SK-N-SH (cell line): ENCODE measurements at regions not wholly inside any gene's neighbourhood (a gene's known extent, or its start where the extent isn't known, plus 50 kb on each side); places are given as distances from the start of the nearest gene placed in this dataset.
"Not testable (repeated sequence)": the region's sequence is repeated elsewhere in the genome, so short reads cannot be mapped to it uniquely, and the experiment has no call there.

Experiments used
- CHD2 ChIP-seq: fragments of 150-350 bp; IDR thresholded peaks from 2 replicates; pipeline ENCODE4 v1.6.1; 2018; ENCODE audit warnings: low read length; ENCODE audit not compliant: partially characterized antibody
- CTCF ChIP-seq: fragments of 200-600 bp; sonication (generic); IDR thresholded peaks from 2 replicates; pipeline ENCODE4 v1.6.1; 2017; ENCODE audit warnings: antibody characterized with exemption, mild to moderate bottlenecking, moderate library complexity
- EZH2phosphoT487 ChIP-seq: fragments of 200-600 bp; sonication (generic); IDR thresholded peaks from 2 replicates; pipeline ENCODE4 v1.6.1; 2017; ENCODE audit warnings: low read depth, mixed run types, mild to moderate bottlenecking, antibody characterized with exemption, moderate library complexity, borderline replicate concordance
- FOXM1 ChIP-seq: IDR thresholded peaks from 2 replicates; pipeline ENCODE4 v1.4.0; 2012; ENCODE audit warnings: low read depth, mild to moderate bottlenecking
- GABPA ChIP-seq: IDR thresholded peaks from 2 replicates; pipeline ENCODE4 v1.4.0; 2012; ENCODE audit warnings: low read depth, mild to moderate bottlenecking
- IRF3 ChIP-seq: fragments of 150-350 bp; IDR thresholded peaks from 2 replicates; pipeline ENCODE4 v1.6.1; 2016; ENCODE audit warnings: mild to moderate bottlenecking, low read depth, low read length
- MAX ChIP-seq: IDR thresholded peaks from 2 replicates; pipeline ENCODE4 v1.4.0; 2012; ENCODE audit warnings: low read depth
- POLR2AphosphoS5 ChIP-seq: IDR thresholded peaks from 2 replicates; pipeline ENCODE4 v1.6.1; 2012; ENCODE audit warnings: low read depth, low read length
- RAD21 ChIP-seq: IDR thresholded peaks from 2 replicates; pipeline ENCODE4 v1.6.1; 2012; ENCODE audit warnings: mild to moderate bottlenecking, low read length
- REST ChIP-seq: IDR thresholded peaks from 2 replicates; pipeline ENCODE4 v1.6.1; 2012; ENCODE audit warnings: mild to moderate bottlenecking, low read depth, low read length, moderate library complexity
- TAF1 ChIP-seq: IDR thresholded peaks from 2 replicates; pipeline ENCODE4 v1.6.1; 2012; ENCODE audit warnings: low read depth, mild to moderate bottlenecking, low read length, moderate library complexity, borderline replicate concordance
- YY1 ChIP-seq: IDR thresholded peaks from 2 replicates; pipeline ENCODE4 v1.4.0; 2012; ENCODE audit warnings: low read depth, mild to moderate bottlenecking
- ZBTB33 ChIP-seq: IDR thresholded peaks from 2 replicates; pipeline ENCODE4 v1.4.0; 2012; ENCODE audit warnings: low read depth, borderline replicate concordance

GRCh38 chr12:59474236-59474635, 121.6 kb upstream of the SLC16A7 start:
- not testable (repeated sequence) for TF ChIP-seq IRF3, CTCF, TAF1, FOXM1, CHD2, REST, YY1, MAX, ZBTB33, POLR2AphosphoS5, RAD21, GABPA, EZH2phosphoT487
